Effector memory CD4-positive, alpha-beta T cell (primary cell): ENCODE measurements at regions not wholly inside any gene's neighbourhood (a gene's known extent, or its start where the extent isn't known, plus 50 kb on each side); places are given as distances from the start of the nearest gene placed in this dataset.
"Not testable (repeated sequence)": the region's sequence is repeated elsewhere in the genome, so short reads cannot be mapped to it uniquely, and the experiment has no call there.

Source experiments
- DNase-seq, 3 donors: peaks; one replicate each; pipeline ENCODE4 v3.0.0-alpha.2; 2020
- H3K27ac ChIP-seq: 2 replicates; pipeline ENCODE4 v1.7.0; 2013; ENCODE audit warnings: mild to moderate bottlenecking, low read length, moderate library complexity; ENCODE audit not compliant: insufficient read depth, poor library complexity, severe bottlenecking
- H3K27me3 ChIP-seq: replicated peaks from 2 replicates; pipeline ENCODE4 v1.7.0; 2013; ENCODE audit warnings: mild to moderate bottlenecking, low read length; ENCODE audit not compliant: insufficient read depth, control insufficient read depth, poor library complexity, severe bottlenecking
- H3K36me3 ChIP-seq: 2 replicates; pipeline ENCODE4 v1.7.0; 2013; ENCODE audit warnings: mild to moderate bottlenecking, low read length, moderate library complexity; ENCODE audit not compliant: control insufficient read depth, insufficient read depth
- H3K4me1 ChIP-seq: 2 replicates; pipeline ENCODE4 v1.7.0; 2013; ENCODE audit warnings: low read length, mild to moderate bottlenecking; ENCODE audit not compliant: control insufficient read depth, insufficient read depth, poor library complexity, severe bottlenecking
- H3K4me3 ChIP-seq: 2 replicates; pipeline ENCODE4 v1.7.0; 2013; ENCODE audit warnings: low read length, low read depth, mild to moderate bottlenecking; ENCODE audit not compliant: insufficient read depth, poor library complexity, severe bottlenecking
- H3K9me3 ChIP-seq: 2 replicates; pipeline ENCODE4 v1.7.0; 2013; ENCODE audit warnings: mild to moderate bottlenecking, low read length, moderate library complexity; ENCODE audit not compliant: control insufficient read depth

- H3K4me1 ChIP-seq, H3K27me3 ChIP-seq, H3K27ac ChIP-seq, H3K4me3 ChIP-seq, H3K9me3 ChIP-seq, H3K36me3 ChIP-seq, DNase-seq: not testable (repeated sequence)
Observed at GRCh38 chr1:146399225-146399624, 170.4 kb upstream of the NOTCH2NLA start.

- H3K4me1 ChIP-seq, H3K9me3 ChIP-seq, H3K36me3 ChIP-seq, DNase-seq, H3K27ac ChIP-seq, H3K27me3 ChIP-seq, H3K4me3 ChIP-seq: not testable (repeated sequence)
Observed at GRCh38 chr1:146396801-146397200, 168.0 kb upstream of the NOTCH2NLA start.

GRCh38 chr1:146396242-146396641 is 167.4 kb upstream of the NOTCH2NLA start:
- H3K4me3 ChIP-seq, H3K27ac ChIP-seq, DNase-seq: not testable (repeated sequence)

GRCh38 chr1:146393796-146394195 is 165.0 kb upstream of the NOTCH2NLA start:
- H3K9me3 ChIP-seq, H3K27me3 ChIP-seq, H3K4me1 ChIP-seq, H3K36me3 ChIP-seq, DNase-seq, H3K27ac ChIP-seq, H3K4me3 ChIP-seq: not testable (repeated sequence)

More at GRCh38 chr1:146396242-146396641, 167.4 kb upstream of the NOTCH2NLA start:
- not testable (repeated sequence) for H3K36me3 ChIP-seq, H3K27me3 ChIP-seq, H3K4me1 ChIP-seq, H3K9me3 ChIP-seq

GRCh38 chr1:146393154-146393553 is 164.3 kb upstream of the NOTCH2NLA start:
- not testable (repeated sequence) for H3K4me1 ChIP-seq, H3K9me3 ChIP-seq, H3K36me3 ChIP-seq, H3K27me3 ChIP-seq, H3K27ac ChIP-seq, H3K4me3 ChIP-seq, DNase-seq

- H3K4me1 ChIP-seq, H3K27me3 ChIP-seq, H3K9me3 ChIP-seq, DNase-seq, H3K27ac ChIP-seq, H3K36me3 ChIP-seq, H3K4me3 ChIP-seq: not testable (repeated sequence)
Observed at GRCh38 chr1:146389178-146389577, 160.4 kb upstream of the NOTCH2NLA start.

GRCh38 chr1:146387750-146388469 is 159.1 kb upstream of the NOTCH2NLA start:
- H3K4me1 ChIP-seq, DNase-seq, H3K36me3 ChIP-seq, H3K9me3 ChIP-seq, H3K27me3 ChIP-seq, H3K4me3 ChIP-seq: not testable (repeated sequence)
- peak overlapping the region; percentile 84 for H3K27ac ChIP-seq

- H3K27me3 ChIP-seq, H3K36me3 ChIP-seq, H3K4me1 ChIP-seq, H3K9me3 ChIP-seq: not testable (repeated sequence)
- peak; percentile 34 to 62 (median 42) for DNase-seq
- peak overlapping the region; percentile 84 for H3K27ac ChIP-seq
- H3K4me3 ChIP-seq: peak overlapping the region; percentile 48
Observed at GRCh38 chr1:146386851-146387749, 158.3 kb upstream of the NOTCH2NLA start.

- not testable (repeated sequence) for H3K27ac ChIP-seq, H3K4me3 ChIP-seq, DNase-seq, H3K27me3 ChIP-seq, H3K9me3 ChIP-seq, H3K36me3 ChIP-seq, H3K4me1 ChIP-seq
Observed at GRCh38 chr1:146381196-146381595, 152.4 kb upstream of the NOTCH2NLA start.
